Kidney tubule cell (primary cell): ENCODE measurements at regions not wholly inside any gene's neighbourhood (a gene's known extent, or its start where the extent isn't known, plus 50 kb on each side); places are given as distances from the start of the nearest gene placed in this dataset.

ENCODE experiments used
- DNase-seq: peaks from one replicate; pipeline ENCODE4 v3.0.0-alpha.2; 2018; ENCODE audit warnings: low spot score

- DNase-seq: no peak
Measured at GRCh38 chr12:115423546-115423987, 739.6 kb upstream of the TBX3 start.

GRCh38 chr12:115422845-115423545 lies 739.0 kb upstream of the TBX3 start:
- no peak for DNase-seq

- DNase-seq: no peak
Measured at GRCh38 chr12:115421796-115422709, 738.1 kb upstream of the TBX3 start.

- DNase-seq: no peak
Measured at GRCh38 chr12:115421350-115421749, 737.4 kb upstream of the TBX3 start.

- no peak for DNase-seq
Measured at GRCh38 chr12:115419145-115419646, 735.2 kb upstream of the TBX3 start.

GRCh38 chr12:115417610-115418009 lies 733.6 kb upstream of the TBX3 start:
- DNase-seq: no peak

GRCh38 chr12:115416869-115417268 lies 732.9 kb upstream of the TBX3 start:
- DNase-seq: no peak

GRCh38 chr12:115413626-115414025 lies 729.7 kb upstream of the TBX3 start:
- DNase-seq: no peak

GRCh38 chr12:115412831-115413230 lies 728.9 kb upstream of the TBX3 start:
- DNase-seq: no peak

- DNase-seq: no peak
Measured at GRCh38 chr12:115411121-115411520, 727.1 kb upstream of the TBX3 start.

- no peak for DNase-seq
Measured at GRCh38 chr12:115408642-115409041, 724.7 kb upstream of the TBX3 start.

GRCh38 chr12:115407723-115408122 lies 723.7 kb upstream of the TBX3 start:
- DNase-seq: no peak

- no peak for DNase-seq
Measured at GRCh38 chr12:115407036-115407435, 723.1 kb upstream of the TBX3 start.

- no peak for DNase-seq
Measured at GRCh38 chr12:115405471-115405860, 721.5 kb upstream of the TBX3 start.

GRCh38 chr12:115404761-115405470 lies 720.9 kb upstream of the TBX3 start:
- DNase-seq: peak; percentile 88

- no peak for DNase-seq
Measured at GRCh38 chr12:115403689-115404088, 719.7 kb upstream of the TBX3 start.

GRCh38 chr12:115403253-115403652 lies 719.3 kb upstream of the TBX3 start:
- DNase-seq: no peak

GRCh38 chr12:115402443-115403180 lies 718.6 kb upstream of the TBX3 start:
- DNase-seq: peak; percentile 6

- DNase-seq: no peak
Measured at GRCh38 chr12:115401761-115402160, 717.8 kb upstream of the TBX3 start.

GRCh38 chr12:115400011-115400410 lies 716.0 kb upstream of the TBX3 start:
- no peak for DNase-seq

- DNase-seq: peak; percentile 22
Measured at GRCh38 chr12:115398311-115398781, 714.4 kb upstream of the TBX3 start.

GRCh38 chr12:115396567-115396966 lies 712.6 kb upstream of the TBX3 start:
- DNase-seq: no peak
